ENCODE measurements at regions not wholly inside any gene's neighbourhood (a gene's known extent, or its start where the extent isn't known, plus 50 kb on each side); places are given as distances from the start of the nearest gene placed in this dataset.

DNA sequence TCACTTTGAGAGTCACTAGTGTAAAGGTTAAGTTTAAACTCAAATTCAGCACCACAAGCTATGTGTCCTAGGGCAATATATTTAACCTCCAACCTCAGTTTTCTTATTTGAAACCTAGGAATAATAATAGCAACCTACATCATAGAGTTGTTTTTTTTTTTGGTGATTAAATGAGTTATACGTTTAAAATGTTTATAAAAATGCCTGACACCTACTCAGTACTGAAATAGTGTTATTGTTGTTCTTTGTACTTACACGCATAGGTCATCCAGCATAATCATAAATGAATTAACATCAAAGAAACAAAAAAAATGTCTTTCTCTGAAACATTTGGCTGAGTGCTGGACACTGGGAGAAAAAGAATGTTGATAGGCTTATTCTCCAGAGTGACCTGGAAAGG is 266.8 kb upstream of the PRMT6 start:
- WGBS (ENCODE audit: insufficient coverage): no CpG with 5 or more reads among the region's 2 CpGs
- Histone ChIP-seq H3K9ac (ENCODE audit: insufficient read depth, low read length, poor library complexity, severe bottlenecking) (no peak overlapping the region), H4K20me1 (ENCODE audit: insufficient read depth, low read length) (no peaks in the 10 kb centered on the region), H3K4me1 (ENCODE audit: control insufficient read depth in 1 of 2, insufficient read depth in 2 of 2, low read length in 2 of 2) (no peaks in the 10 kb centered on the region), H3K79me2 (ENCODE audit: insufficient read depth, low read length) (no peaks in the 10 kb centered on the region), H3K27ac (ENCODE audit: low read depth in 1 of 2, low read length in 2 of 2) (no peak overlapping the region), H3K4me2 (replicated peaks; ENCODE audit: extremely low read depth, low read length, poor library complexity, severe bottlenecking) (no peak overlapping the region), H3K4me3 (replicated peaks in 1 of 3; ENCODE audit: low read depth in 2 of 3, low read length in 3 of 3) (no peak overlapping the region), H3K36me3 (replicated peaks in 1 of 2; ENCODE audit: control insufficient read depth in 1 of 2, insufficient read depth in 2 of 2, low read length in 2 of 2) (no peaks in the 10 kb centered on the region), H3K27me3 (ENCODE audit: control insufficient read depth in 2 of 2, insufficient read depth in 2 of 2, low read length in 2 of 2) (no peaks in the 10 kb centered on the region), H2AFZ (ENCODE audit: insufficient read depth, low read depth, low read length, poor library complexity, severe bottlenecking) (no peak overlapping the region), H3K9me3 (replicated peaks in 1 of 2; ENCODE audit: control insufficient read depth in 1 of 2, insufficient read depth in 1 of 2, low read length in 2 of 2) (peaks cover 0 to 3% of the 10 kb centered on the region in 2 donors)
- intact Hi-C loops (cut with micrococcal nuclease): no loop called here
- no peak for DNase-seq
- H3K27me3 Mint-ChIP-seq (ENCODE audit: low read depth in 3 of 3): peaks cover 0 to 2% (median 0%) of the 10 kb centered on the region in 3 donors
- no peaks in the 10 kb centered on the region for H3K36me3 Mint-ChIP-seq
- H3K4me3 Mint-ChIP-seq: no peak overlapping the region
- H3K4me1 Mint-ChIP-seq: no peaks in the 10 kb centered on the region
- TF ChIP-seq, protein P1, sequence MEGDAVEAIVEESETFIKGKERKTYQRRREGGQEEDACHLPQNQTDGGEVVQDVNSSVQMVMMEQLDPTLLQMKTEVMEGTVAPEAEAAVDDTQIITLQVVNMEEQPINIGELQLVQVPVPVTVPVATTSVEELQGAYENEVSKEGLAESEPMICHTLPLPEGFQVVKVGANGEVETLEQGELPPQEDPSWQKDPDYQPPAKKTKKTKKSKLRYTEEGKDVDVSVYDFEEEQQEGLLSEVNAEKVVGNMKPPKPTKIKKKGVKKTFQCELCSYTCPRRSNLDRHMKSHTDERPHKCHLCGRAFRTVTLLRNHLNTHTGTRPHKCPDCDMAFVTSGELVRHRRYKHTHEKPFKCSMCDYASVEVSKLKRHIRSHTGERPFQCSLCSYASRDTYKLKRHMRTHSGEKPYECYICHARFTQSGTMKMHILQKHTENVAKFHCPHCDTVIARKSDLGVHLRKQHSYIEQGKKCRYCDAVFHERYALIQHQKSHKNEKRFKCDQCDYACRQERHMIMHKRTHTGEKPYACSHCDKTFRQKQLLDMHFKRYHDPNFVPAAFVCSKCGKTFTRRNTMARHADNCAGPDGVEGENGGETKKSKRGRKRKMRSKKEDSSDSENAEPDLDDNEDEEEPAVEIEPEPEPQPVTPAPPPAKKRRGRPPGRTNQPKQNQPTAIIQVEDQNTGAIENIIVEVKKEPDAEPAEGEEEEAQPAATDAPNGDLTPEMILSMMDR (IDR thresholded peaks at IDR 0.05): no peak
- H3K27ac Mint-ChIP-seq: no peak overlapping the region
- peaks cover 0 to 6% (median 0%) of the 10 kb centered on the region in 7 donors for H3K9me3 Mint-ChIP-seq

DNA sequence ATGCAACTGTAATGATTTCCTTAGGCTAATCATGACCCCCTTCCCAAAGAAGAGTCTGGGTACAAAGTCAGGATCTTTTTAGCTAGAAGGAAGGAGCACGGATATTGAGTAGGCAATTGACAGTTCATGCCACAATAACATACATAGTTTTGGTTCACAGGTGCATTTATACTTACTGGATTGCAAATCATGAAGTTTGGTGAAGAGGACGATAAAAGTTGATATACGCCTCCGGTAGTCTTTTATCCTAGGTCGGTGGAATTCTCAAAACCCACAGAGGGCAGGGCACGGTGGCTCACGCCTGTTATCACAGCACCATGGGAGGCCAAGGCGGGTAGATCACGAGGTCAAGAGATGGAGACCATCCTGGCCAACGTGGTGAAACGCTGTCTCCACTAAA is 265.4 kb upstream of the PRMT6 start:
- H3K36me3 ChIP-seq (replicated peaks in 1 of 2; ENCODE audit: control insufficient read depth in 1 of 2, insufficient read depth in 2 of 2, low read length in 2 of 2): no peaks in the 10 kb centered on the region
- H3K9ac ChIP-seq (ENCODE audit: insufficient read depth, low read length, poor library complexity, severe bottlenecking): no peak overlapping the region
- H3K27ac Mint-ChIP-seq: no peak overlapping the region
- no peak overlapping the region for H2AFZ ChIP-seq (ENCODE audit: insufficient read depth, low read depth, low read length, poor library complexity, severe bottlenecking)
- no peaks in the 10 kb centered on the region for H3K4me1 Mint-ChIP-seq
- H3K4me1 ChIP-seq (ENCODE audit: control insufficient read depth in 1 of 2, insufficient read depth in 2 of 2, low read length in 2 of 2): no peaks in the 10 kb centered on the region
- peaks cover 0 to 9% (median 2%) of the 10 kb centered on the region in 7 donors for H3K9me3 Mint-ChIP-seq
- no peak overlapping the region for H3K4me3 ChIP-seq (replicated peaks in 1 of 3; ENCODE audit: low read depth in 2 of 3, low read length in 3 of 3)
- H3K36me3 Mint-ChIP-seq: no peaks in the 10 kb centered on the region
- 94% methylated on average over 7 of the region's 11 CpGs for WGBS (ENCODE audit: insufficient coverage)
- H3K9me3 ChIP-seq (replicated peaks in 1 of 2; ENCODE audit: control insufficient read depth in 1 of 2, insufficient read depth in 1 of 2, low read length in 2 of 2): peaks cover 0 to 3% of the 10 kb centered on the region in 2 donors
- H3K4me2 ChIP-seq (replicated peaks; ENCODE audit: extremely low read depth, low read length, poor library complexity, severe bottlenecking): no peak overlapping the region
- intact Hi-C loops (cut with micrococcal nuclease): no loop called here
- H3K27me3 ChIP-seq (ENCODE audit: control insufficient read depth in 2 of 2, insufficient read depth in 2 of 2, low read length in 2 of 2): no peaks in the 10 kb centered on the region
- no peaks in the 10 kb centered on the region for H3K79me2 ChIP-seq (ENCODE audit: insufficient read depth, low read length)
- TF ChIP-seq, protein P1 (IDR thresholded peaks at IDR 0.05): no peak
- no peak overlapping the region for H3K4me3 Mint-ChIP-seq
- peaks cover 0 to 2% (median 0%) of the 10 kb centered on the region in 3 donors for H3K27me3 Mint-ChIP-seq (ENCODE audit: low read depth in 3 of 3)
- DNase-seq: no peak
- H3K27ac ChIP-seq (ENCODE audit: low read depth in 1 of 2, low read length in 2 of 2): no peak overlapping the region
- no peaks in the 10 kb centered on the region for H4K20me1 ChIP-seq (ENCODE audit: insufficient read depth, low read length)
